SK-N-SH treated with all-trans-retinoic acid at 6 μM for 48 hours (cell line): ENCODE measurements at regions not wholly inside any gene's neighbourhood (a gene's known extent, or its start where the extent isn't known, plus 50 kb on each side); places are given as distances from the start of the nearest gene placed in this dataset.

Source experiments
- ATAC-seq: fragments of 200-7000 bp; cut with Tn5 transposase; 3 replicates; pipeline ENCODE4 v1.9.1; 2020; ENCODE audit warnings: mild to moderate bottlenecking, moderate library complexity
- ARNTL ChIP-seq: fragments of 450-650 bp; formaldehyde crosslinking; IDR thresholded peaks from 2 replicates; pipeline ENCODE4 v1.5.0; 2020; ENCODE audit warnings: low read depth, mild to moderate bottlenecking, moderate library complexity, borderline replicate concordance
- BACH2 ChIP-seq: fragments of 250-450 bp; sonication (Bioruptor Pico); IDR thresholded peaks from 2 replicates; pipeline ENCODE4 v1.9.0; 2021; ENCODE audit warnings: mild to moderate bottlenecking, borderline replicate concordance
- CSDC2 ChIP-seq: fragments of 250-450 bp; sonication (Bioruptor Pico); IDR thresholded peaks from 2 replicates; pipeline ENCODE4 v1.5.0; 2020; ENCODE audit warnings: mild to moderate bottlenecking, moderate library complexity
- ESRRG ChIP-seq: fragments of 250-450 bp; sonication (Bioruptor Pico); IDR thresholded peaks from 2 replicates; pipeline ENCODE4 v1.6.1; 2021; ENCODE audit warnings: mild to moderate bottlenecking
- GLIS3 ChIP-seq: fragments of 250-450 bp; sonication (Bioruptor Pico); IDR thresholded peaks from 2 replicates; pipeline ENCODE4 v1.5.0; 2020; ENCODE audit warnings: mild to moderate bottlenecking, moderate library complexity
- ISL1 ChIP-seq: fragments of 250-450 bp; sonication (Bioruptor Pico); IDR thresholded peaks from 2 replicates; pipeline ENCODE4 v2.1.2; 2022; ENCODE audit warnings: mild to moderate bottlenecking, moderate library complexity
- OSR1 ChIP-seq: fragments of 250-450 bp; sonication (Bioruptor Pico); IDR thresholded peaks from 2 replicates; pipeline ENCODE4 v1.8.0; 2022; ENCODE audit warnings: moderate library complexity, mild to moderate bottlenecking, inconsistent platforms
- PPARA ChIP-seq: fragments of 250-450 bp; sonication (Bioruptor Pico); IDR thresholded peaks from 2 replicates; pipeline ENCODE4 v1.5.0; 2020; ENCODE audit warnings: mild to moderate bottlenecking, borderline replicate concordance
- RARB ChIP-seq: fragments of 250-450 bp; sonication (Bioruptor Pico); IDR thresholded peaks from 2 replicates; pipeline ENCODE4 v1.8.0; 2021; ENCODE audit warnings: mild to moderate bottlenecking, moderate library complexity
- SNAI2 ChIP-seq: fragments of 250-450 bp; sonication (Bioruptor Pico); IDR thresholded peaks from 2 replicates; pipeline ENCODE4 v1.5.0; 2020; ENCODE audit warnings: mild to moderate bottlenecking, moderate library complexity
- TCF4 ChIP-seq: fragments of 250-450 bp; sonication (Bioruptor Pico); IDR thresholded peaks from 2 replicates; pipeline ENCODE4 v1.8.0; 2021; ENCODE audit warnings: mild to moderate bottlenecking, moderate library complexity, borderline replicate concordance
- TOX ChIP-seq: fragments of 250-450 bp; sonication (Bioruptor Pico); IDR thresholded peaks from 2 replicates; pipeline ENCODE4 v1.8.0; 2021; ENCODE audit warnings: mild to moderate bottlenecking, moderate library complexity, borderline replicate concordance
- ZC3H10 ChIP-seq: fragments of 250-450 bp; sonication (Bioruptor Pico); IDR thresholded peaks from 2 replicates; pipeline ENCODE4 v1.5.1; 2021; ENCODE audit warnings: mild to moderate bottlenecking, moderate library complexity
- ZFP3 ChIP-seq: fragments of 250-450 bp; sonication (Bioruptor Pico); IDR thresholded peaks from 2 replicates; pipeline ENCODE4 v1.5.0; 2020; ENCODE audit warnings: mild to moderate bottlenecking, moderate library complexity
- ZFP30 ChIP-seq: fragments of 450-650 bp; formaldehyde crosslinking; IDR thresholded peaks from 2 replicates; pipeline ENCODE4 v1.5.0; 2022; ENCODE audit warnings: mild to moderate bottlenecking, moderate library complexity
- ZNF565 ChIP-seq: fragments of 450-650 bp; formaldehyde crosslinking; conservative IDR thresholded peaks from 2 replicates; pipeline ENCODE4 v1.5.0; 2020; ENCODE audit warnings: low read depth, mild to moderate bottlenecking, moderate library complexity
- ZNF70 ChIP-seq: fragments of 450-650 bp; formaldehyde crosslinking; IDR thresholded peaks from 2 replicates; pipeline ENCODE4 v1.5.0; 2020; ENCODE audit warnings: mild to moderate bottlenecking, moderate library complexity
- ZNF8 ChIP-seq: fragments of 450-650 bp; formaldehyde crosslinking; IDR thresholded peaks from 2 replicates; pipeline ENCODE4 v1.5.0; 2020; ENCODE audit warnings: mild to moderate bottlenecking, moderate library complexity
- TF ChIP-seq, protein P1 (sequence below): fragments of 250-450 bp; sonication (Bioruptor Pico); IDR thresholded peaks from 2 replicates; pipeline ENCODE4 v1.5.1; 2021; ENCODE audit warnings: mild to moderate bottlenecking, moderate library complexity
- TF ChIP-seq, protein P2 (sequence below): fragments of 250-450 bp; sonication (Bioruptor Pico); IDR thresholded peaks from 2 replicates; pipeline ENCODE4 v1.8.0; 2020; ENCODE audit warnings: mild to moderate bottlenecking, moderate library complexity, borderline replicate concordance
- TF ChIP-seq, protein P3 (sequence below): fragments of 250-450 bp; sonication (Bioruptor Pico); IDR thresholded peaks from 2 replicates; pipeline ENCODE4 v1.5.0; 2020; ENCODE audit warnings: mild to moderate bottlenecking, moderate library complexity
- TF ChIP-seq, protein P4 (sequence below): fragments of 250-450 bp; sonication (Bioruptor Pico); IDR thresholded peaks from 2 replicates; pipeline ENCODE4 v1.8.0; 2021; ENCODE audit warnings: low read depth, mild to moderate bottlenecking, moderate library complexity, borderline replicate concordance

DNA sequence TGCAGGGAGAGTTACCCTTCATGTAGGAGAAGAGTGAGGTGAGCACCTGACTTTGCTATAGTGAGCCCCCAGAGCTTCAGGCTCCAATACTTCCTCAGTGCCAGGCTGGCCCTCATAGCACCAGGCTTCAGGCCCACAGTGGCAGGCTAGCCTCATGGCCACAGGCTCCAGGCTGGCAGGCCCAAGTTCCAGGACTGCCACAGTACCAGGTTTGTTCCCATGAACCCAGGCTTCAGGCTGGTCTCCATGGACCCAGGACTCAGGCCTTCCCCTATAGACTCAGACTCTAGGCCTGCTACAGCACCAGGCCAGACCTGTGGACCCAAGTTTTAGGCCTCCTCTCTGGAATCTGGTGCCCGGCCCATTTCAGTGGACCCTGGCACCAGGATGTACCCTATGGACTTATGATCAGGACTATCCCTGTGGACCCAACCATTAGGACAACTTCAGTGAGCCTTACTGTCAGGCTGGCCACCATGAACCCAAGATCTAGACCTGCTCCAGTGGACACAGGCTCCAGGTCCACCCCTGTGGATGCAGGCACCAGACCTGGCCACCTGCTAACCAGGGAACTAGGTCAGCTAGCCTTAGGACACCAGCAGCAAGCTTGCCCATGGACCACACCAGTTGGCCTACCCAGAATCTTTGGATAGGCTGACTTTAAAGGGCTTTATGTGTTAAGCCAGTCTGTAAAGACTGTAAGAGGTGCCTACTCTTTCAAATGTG lies 658.2 kb downstream of the KLHL13 start:
- ATAC-seq = no peak
- TF ChIP-seq ESRRG (CRISPR knock-in tag) (no peak), PPARA (CRISPR knock-in tag) (no peak), ZNF565 (CRISPR knock-in tag) (no peak), ZFP3 (CRISPR knock-in tag) (no peak), ZFP30 (CRISPR knock-in tag) (no peak), TOX (CRISPR knock-in tag) (no peak), GLIS3 (CRISPR knock-in tag) (no peak), OSR1 (CRISPR knock-in tag) (no peak), CSDC2 (CRISPR knock-in tag) (no peak), BACH2 (no peak), ZNF8 (no peak), RARB (no peak), SNAI2 (CRISPR knock-in tag) (no peak), TCF4 (no peak)
- TF ChIP-seq, protein P1, sequence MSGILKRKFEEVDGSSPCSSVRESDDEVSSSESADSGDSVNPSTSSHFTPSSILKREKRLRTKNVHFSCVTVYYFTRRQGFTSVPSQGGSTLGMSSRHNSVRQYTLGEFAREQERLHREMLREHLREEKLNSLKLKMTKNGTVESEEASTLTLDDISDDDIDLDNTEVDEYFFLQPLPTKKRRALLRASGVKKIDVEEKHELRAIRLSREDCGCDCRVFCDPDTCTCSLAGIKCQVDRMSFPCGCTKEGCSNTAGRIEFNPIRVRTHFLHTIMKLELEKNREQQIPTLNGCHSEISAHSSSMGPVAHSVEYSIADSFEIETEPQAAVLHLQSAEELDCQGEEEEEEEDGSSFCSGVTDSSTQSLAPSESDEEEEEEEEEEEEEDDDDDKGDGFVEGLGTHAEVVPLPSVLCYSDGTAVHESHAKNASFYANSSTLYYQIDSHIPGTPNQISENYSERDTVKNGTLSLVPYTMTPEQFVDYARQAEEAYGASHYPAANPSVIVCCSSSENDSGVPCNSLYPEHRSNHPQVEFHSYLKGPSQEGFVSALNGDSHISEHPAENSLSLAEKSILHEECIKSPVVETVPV (CRISPR knock-in tag) = no peak
- TF ChIP-seq, protein P2, sequence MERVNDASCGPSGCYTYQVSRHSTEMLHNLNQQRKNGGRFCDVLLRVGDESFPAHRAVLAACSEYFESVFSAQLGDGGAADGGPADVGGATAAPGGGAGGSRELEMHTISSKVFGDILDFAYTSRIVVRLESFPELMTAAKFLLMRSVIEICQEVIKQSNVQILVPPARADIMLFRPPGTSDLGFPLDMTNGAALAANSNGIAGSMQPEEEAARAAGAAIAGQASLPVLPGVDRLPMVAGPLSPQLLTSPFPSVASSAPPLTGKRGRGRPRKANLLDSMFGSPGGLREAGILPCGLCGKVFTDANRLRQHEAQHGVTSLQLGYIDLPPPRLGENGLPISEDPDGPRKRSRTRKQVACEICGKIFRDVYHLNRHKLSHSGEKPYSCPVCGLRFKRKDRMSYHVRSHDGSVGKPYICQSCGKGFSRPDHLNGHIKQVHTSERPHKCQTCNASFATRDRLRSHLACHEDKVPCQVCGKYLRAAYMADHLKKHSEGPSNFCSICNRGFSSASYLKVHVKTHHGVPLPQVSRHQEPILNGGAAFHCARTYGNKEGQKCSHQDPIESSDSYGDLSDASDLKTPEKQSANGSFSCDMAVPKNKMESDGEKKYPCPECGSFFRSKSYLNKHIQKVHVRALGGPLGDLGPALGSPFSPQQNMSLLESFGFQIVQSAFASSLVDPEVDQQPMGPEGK (CRISPR knock-in tag) = no peak
- TF ChIP-seq, protein P3, sequence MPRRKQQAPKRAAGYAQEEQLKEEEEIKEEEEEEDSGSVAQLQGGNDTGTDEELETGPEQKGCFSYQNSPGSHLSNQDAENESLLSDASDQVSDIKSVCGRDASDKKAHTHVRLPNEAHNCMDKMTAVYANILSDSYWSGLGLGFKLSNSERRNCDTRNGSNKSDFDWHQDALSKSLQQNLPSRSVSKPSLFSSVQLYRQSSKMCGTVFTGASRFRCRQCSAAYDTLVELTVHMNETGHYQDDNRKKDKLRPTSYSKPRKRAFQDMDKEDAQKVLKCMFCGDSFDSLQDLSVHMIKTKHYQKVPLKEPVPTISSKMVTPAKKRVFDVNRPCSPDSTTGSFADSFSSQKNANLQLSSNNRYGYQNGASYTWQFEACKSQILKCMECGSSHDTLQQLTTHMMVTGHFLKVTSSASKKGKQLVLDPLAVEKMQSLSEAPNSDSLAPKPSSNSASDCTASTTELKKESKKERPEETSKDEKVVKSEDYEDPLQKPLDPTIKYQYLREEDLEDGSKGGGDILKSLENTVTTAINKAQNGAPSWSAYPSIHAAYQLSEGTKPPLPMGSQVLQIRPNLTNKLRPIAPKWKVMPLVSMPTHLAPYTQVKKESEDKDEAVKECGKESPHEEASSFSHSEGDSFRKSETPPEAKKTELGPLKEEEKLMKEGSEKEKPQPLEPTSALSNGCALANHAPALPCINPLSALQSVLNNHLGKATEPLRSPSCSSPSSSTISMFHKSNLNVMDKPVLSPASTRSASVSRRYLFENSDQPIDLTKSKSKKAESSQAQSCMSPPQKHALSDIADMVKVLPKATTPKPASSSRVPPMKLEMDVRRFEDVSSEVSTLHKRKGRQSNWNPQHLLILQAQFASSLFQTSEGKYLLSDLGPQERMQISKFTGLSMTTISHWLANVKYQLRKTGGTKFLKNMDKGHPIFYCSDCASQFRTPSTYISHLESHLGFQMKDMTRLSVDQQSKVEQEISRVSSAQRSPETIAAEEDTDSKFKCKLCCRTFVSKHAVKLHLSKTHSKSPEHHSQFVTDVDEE = no peak
- TF ChIP-seq, protein P4, sequence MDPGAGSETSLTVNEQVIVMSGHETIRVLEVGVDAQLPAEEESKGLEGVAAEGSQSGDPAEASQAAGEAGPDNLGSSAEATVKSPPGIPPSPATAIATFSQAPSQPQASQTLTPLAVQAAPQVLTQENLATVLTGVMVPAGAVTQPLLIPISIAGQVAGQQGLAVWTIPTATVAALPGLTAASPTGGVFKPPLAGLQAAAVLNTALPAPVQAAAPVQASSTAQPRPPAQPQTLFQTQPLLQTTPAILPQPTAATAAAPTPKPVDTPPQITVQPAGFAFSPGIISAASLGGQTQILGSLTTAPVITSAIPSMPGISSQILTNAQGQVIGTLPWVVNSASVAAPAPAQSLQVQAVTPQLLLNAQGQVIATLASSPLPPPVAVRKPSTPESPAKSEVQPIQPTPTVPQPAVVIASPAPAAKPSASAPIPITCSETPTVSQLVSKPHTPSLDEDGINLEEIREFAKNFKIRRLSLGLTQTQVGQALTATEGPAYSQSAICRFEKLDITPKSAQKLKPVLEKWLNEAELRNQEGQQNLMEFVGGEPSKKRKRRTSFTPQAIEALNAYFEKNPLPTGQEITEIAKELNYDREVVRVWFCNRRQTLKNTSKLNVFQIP (CRISPR knock-in tag) = no peak

DNA sequence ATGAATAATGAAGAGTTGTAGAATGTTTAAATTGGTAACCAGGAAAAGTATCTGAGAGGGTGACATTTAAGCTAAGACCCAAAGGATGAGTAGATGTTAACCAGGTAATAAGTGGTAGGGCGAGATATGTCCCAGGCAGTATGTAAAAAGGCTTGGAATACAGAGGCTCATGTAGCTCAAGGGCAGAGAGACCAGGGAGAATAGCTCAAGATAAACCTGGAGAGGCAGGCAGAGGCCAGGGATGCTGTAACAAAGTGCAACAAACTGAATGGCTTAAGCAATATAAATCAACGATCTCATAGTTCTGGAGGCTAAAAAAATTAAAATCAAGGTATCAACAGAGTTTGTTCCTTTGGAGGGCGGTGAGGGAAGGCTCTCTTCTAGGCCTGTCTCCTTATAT lies 660.8 kb downstream of the KLHL13 start:
- TF ChIP-seq SNAI2 (CRISPR knock-in tag) = no peak
- no peak for TF ChIP-seq ESRRG (CRISPR knock-in tag)
- no peak for TF ChIP-seq ZNF70 (CRISPR knock-in tag)
- no peak for TF ChIP-seq ZNF565 (CRISPR knock-in tag)
- TF ChIP-seq TOX (CRISPR knock-in tag) = no peak
- no peak for TF ChIP-seq ISL1
- no peak for TF ChIP-seq OSR1 (CRISPR knock-in tag)
- no peak for TF ChIP-seq GLIS3 (CRISPR knock-in tag)
- TF ChIP-seq ZC3H10 (CRISPR knock-in tag) = no peak
- no peak for TF ChIP-seq PPARA (CRISPR knock-in tag)
- no peak for TF ChIP-seq ARNTL (CRISPR knock-in tag)
- TF ChIP-seq, protein P2 (CRISPR knock-in tag) = no peak
- no peak for TF ChIP-seq ZFP3 (CRISPR knock-in tag)
- TF ChIP-seq, protein P1 (CRISPR knock-in tag) = no peak
- TF ChIP-seq, protein P3 = no peak
- TF ChIP-seq BACH2 = no peak
- TF ChIP-seq RARB = no peak
- no peak for TF ChIP-seq TCF4
- no peak for TF ChIP-seq ZFP30 (CRISPR knock-in tag)
- TF ChIP-seq ZNF8 = no peak
- ATAC-seq = no peak
